Thymus (tissue), 11 donors: ENCODE measurements at regions not wholly inside any gene's neighbourhood (a gene's known extent, or its start where the extent isn't known, plus 50 kb on each side); places are given as distances from the start of the nearest gene placed in this dataset.
A peak's percentile ranks its signal among the peaks of the same experiment; 100 is the strongest.

ENCODE experiments used
- DNase-seq, 9 donors: peaks; one replicate each; pipeline ENCODE4 v3.0.0-alpha.2; 2013; ENCODE audit warnings: low spot score in 9 of 9, low read depth in 6 of 9, missing footprints in 1 of 9
- H3K27ac ChIP-seq, 2 donors: one replicate each; pipeline ENCODE4 v1.5.1; 2013; ENCODE audit warnings: control low read depth in 1 of 2, low read depth in 1 of 2, low read length in 1 of 2, mild to moderate bottlenecking in 1 of 2, moderate library complexity in 1 of 2
- H3K27me3 ChIP-seq, 2 donors: one replicate each; pipeline ENCODE4 v1.5.1; 2013; ENCODE audit warnings: low read length in 1 of 2; ENCODE audit not compliant: control insufficient read depth in 2 of 2, insufficient read depth in 1 of 2
- H3K36me3 ChIP-seq, 2 donors: one replicate each; pipeline ENCODE4 v1.5.1; 2013; ENCODE audit warnings: low read length in 1 of 2, mild to moderate bottlenecking in 1 of 2, moderate library complexity in 1 of 2; ENCODE audit not compliant: control insufficient read depth in 2 of 2, insufficient read depth in 2 of 2
- H3K4me1 ChIP-seq, 2 donors: one replicate each; pipeline ENCODE4 v1.5.1; 2013; ENCODE audit warnings: low read length in 2 of 2; ENCODE audit not compliant: control insufficient read depth in 2 of 2, insufficient read depth in 2 of 2
- H3K4me3 ChIP-seq, 2 donors: one replicate each; pipeline ENCODE4 v1.5.1; 2013; ENCODE audit warnings: low read length in 2 of 2, control low read depth in 1 of 2, mild to moderate bottlenecking in 1 of 2
- H3K9me3 ChIP-seq, 2 donors: one replicate each; pipeline ENCODE4 v1.5.1; 2013; ENCODE audit warnings: low read length in 1 of 2, mild to moderate bottlenecking in 1 of 2; ENCODE audit not compliant: control insufficient read depth in 2 of 2, insufficient read depth in 1 of 2
- WGBS: extraction: QIAGEN DNeasy Blood & Tissue Kit; methylation state at CpG from one replicate; pipeline ENCODE4 v1.1.7; 2013; 5-methylcytosine and 5-hydroxymethylcytosine counted together
- donor health status: healthy.

DNA sequence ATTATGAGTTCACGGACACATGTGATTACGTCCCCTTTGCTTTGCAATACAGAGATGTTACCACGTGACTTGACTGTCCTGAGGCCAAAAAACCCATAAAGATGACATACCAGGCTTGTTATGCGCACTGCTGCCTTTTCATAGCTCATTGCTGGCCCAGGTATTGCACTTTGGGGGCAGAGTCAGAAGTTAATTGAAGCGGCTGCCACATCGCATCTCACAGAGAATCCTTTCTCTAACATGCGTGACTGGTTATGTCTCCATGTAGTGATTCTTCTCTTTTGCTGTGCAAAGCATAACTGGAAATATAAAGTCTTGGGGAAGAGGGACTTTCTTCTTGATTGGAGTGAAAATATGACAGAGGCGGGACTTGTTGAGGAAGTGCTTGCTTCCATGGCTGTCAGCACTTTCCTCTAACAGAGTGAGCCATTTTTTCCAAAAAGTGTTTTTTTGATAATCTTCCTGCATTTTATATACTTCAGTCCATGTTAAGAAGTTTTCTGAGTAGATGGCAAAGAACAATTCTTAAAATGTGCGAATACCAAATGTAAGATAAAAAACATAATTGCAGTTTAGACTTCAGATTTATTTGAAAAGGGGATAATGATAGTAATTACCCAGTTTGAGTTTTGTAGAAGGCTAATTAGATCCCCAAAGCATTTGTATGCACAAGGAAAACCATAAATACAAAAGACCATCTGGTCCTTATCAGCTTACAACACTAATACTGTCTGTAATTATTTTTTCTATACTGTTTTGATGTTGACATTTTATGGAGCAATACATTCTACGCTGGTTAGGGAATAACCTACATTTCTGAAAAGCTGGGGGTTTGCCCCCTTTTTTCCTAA, 324.6 kb upstream of the MTNR1B start:
- no peak overlapping the region for H3K27ac ChIP-seq
- no peaks in the 10 kb centered on the region for H3K4me1 ChIP-seq
- 98% methylated on average over 10 of the region's 10 CpGs for WGBS
- no peaks in the 10 kb centered on the region for H3K9me3 ChIP-seq
- no peak overlapping the region for H3K4me3 ChIP-seq
- DNase-seq: no peak
- H3K27me3 ChIP-seq: no peaks in the 10 kb centered on the region
- H3K36me3 ChIP-seq: no peaks in the 10 kb centered on the region

DNA sequence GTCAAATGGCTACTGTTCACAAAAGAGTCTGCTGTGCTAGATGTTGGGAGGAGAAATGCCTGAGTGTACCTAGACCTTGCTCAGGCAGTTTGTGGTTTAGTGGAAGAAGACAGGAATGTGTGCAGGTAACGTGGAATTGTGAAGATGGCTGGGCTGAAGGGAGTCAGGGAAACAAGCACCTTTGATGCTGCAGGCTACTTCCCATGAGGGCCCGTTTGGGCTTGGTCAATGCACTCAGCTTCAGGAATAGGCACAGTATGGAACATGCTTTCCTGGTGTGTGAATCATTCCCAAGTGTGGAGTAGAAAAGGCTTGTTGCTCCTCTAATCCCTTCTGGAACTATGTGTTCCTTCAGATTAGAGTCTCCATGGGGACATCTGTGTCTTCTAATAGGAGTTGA, 318.3 kb upstream of the MTNR1B start:
- no peak overlapping the region for H3K4me3 ChIP-seq
- no peaks in the 10 kb centered on the region for H3K27me3 ChIP-seq
- peaks cover 3 to 7% of the 10 kb centered on the region in 2 donors for H3K4me1 ChIP-seq
- no peak overlapping the region for H3K27ac ChIP-seq
- WGBS: 95% methylated on average over 2 of the region's 2 CpGs
- H3K9me3 ChIP-seq: no peaks in the 10 kb centered on the region
- no peak for DNase-seq
- H3K36me3 ChIP-seq: no peaks in the 10 kb centered on the region

DNA sequence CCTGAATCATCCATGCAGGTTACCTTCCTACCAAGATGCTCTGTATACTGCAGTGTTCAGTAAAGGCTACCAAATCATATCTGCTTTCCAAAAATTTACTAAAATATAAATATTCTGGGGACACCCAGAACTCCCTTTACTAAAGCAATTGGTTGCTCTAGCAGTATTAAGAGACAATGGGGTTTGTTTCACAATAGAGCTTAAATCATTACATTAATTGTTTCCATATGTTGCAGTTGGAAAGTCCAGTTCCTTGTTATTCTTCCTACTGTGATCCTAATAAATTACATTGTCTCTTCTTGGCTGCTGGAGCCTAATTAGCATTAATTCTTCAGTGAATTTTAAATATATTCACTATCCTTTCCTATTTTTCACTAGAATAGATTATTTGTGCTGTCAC, 316.0 kb upstream of the MTNR1B start:
- no peak overlapping the region for H3K27ac ChIP-seq
- H3K9me3 ChIP-seq: no peaks in the 10 kb centered on the region
- no peak for DNase-seq
- no peak overlapping the region for H3K4me3 ChIP-seq
- H3K27me3 ChIP-seq: no peaks in the 10 kb centered on the region
- no peaks in the 10 kb centered on the region for H3K36me3 ChIP-seq
- H3K4me1 ChIP-seq: peaks cover 12 to 13% of the 10 kb centered on the region in 2 donors

DNA sequence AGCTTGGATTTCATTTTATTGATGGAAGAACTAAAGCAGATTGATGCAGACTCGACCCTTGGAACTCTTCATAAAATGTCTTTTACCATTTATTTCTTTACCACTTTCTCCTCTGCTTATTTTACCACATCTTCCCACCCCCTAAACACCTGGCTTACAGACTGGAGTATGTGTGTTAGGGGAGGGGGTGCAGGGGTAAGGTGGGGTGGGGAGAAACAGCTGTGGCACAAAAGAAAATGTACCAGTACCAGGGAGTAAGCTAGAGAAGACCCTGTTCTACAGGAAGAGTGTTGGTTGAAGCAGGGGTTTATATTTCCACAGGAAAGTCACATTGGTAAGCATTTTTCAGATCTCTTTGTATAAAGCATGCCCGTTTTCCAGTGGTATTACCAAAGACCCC, 312.7 kb upstream of the MTNR1B start:
- H3K4me1 ChIP-seq: peaks cover 15 to 18% of the 10 kb centered on the region in 2 donors
- no peaks in the 10 kb centered on the region for H3K36me3 ChIP-seq
- DNase-seq: peak in 5 of 9 donors; percentile 29 to 68 (median 31)
- 30% methylated on average over 2 of the region's 2 CpGs for WGBS
- peak overlapping the region in 1 of 2 donors; percentile 81 for H3K27ac ChIP-seq
- no peaks in the 10 kb centered on the region for H3K9me3 ChIP-seq
- H3K4me3 ChIP-seq: no peak overlapping the region
- H3K27me3 ChIP-seq: no peaks in the 10 kb centered on the region

DNA sequence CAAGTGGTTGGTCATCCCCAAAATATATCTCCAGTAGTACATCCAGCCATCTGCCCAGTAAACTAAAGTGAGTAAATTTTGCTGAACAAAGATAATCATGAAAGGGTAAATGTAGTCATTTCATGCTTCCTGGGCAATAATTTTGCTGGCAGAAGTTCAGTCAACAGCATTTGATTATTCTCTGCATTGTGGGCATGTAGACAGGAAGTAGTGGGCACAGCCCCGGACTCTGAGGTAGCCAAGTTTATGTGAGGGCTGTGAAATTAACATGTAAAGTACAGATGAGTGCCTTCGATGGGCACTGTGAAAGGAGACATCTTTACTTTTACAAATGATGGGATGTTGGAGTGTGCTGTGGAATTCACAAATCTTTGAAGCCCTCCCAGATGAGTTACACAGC, 312.2 kb upstream of the MTNR1B start:
- peaks cover 15 to 19% of the 10 kb centered on the region in 2 donors for H3K4me1 ChIP-seq
- H3K27me3 ChIP-seq: no peaks in the 10 kb centered on the region
- H3K27ac ChIP-seq: peak overlapping the region in 1 of 2 donors; percentile 81
- DNase-seq: peak in 1 of 9 donors; percentile 37
- no peak overlapping the region for H3K4me3 ChIP-seq
- WGBS: 17% methylated on average over 2 of the region's 2 CpGs
- no peaks in the 10 kb centered on the region for H3K9me3 ChIP-seq
- no peaks in the 10 kb centered on the region for H3K36me3 ChIP-seq

DNA sequence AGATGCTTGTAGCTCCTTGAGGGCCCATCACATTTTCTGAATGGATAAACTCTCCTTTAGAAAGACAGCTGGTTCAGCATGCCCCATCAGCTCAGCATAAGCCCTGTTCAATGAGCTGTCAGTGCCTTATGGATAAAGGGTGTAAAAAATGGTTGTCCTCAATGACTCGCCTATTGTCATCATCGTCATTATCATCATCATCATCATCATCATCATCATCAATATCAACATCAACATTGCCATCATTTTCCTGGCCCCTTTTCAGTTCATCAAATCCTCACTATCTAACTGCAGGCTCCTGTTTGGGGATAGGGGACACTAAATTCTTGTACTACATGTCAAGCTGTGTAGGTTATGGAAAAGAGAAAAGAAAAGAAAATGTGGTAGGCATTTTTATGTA, 310.7 kb upstream of the MTNR1B start:
- H3K4me3 ChIP-seq: no peak overlapping the region
- H3K9me3 ChIP-seq: no peaks in the 10 kb centered on the region
- 96% methylated on average over 2 of the region's 2 CpGs for WGBS
- H3K36me3 ChIP-seq: no peaks in the 10 kb centered on the region
- DNase-seq: no peak
- peaks cover 17 to 27% of the 10 kb centered on the region in 2 donors for H3K4me1 ChIP-seq
- H3K27ac ChIP-seq: no peak overlapping the region
- H3K27me3 ChIP-seq: no peaks in the 10 kb centered on the region

DNA sequence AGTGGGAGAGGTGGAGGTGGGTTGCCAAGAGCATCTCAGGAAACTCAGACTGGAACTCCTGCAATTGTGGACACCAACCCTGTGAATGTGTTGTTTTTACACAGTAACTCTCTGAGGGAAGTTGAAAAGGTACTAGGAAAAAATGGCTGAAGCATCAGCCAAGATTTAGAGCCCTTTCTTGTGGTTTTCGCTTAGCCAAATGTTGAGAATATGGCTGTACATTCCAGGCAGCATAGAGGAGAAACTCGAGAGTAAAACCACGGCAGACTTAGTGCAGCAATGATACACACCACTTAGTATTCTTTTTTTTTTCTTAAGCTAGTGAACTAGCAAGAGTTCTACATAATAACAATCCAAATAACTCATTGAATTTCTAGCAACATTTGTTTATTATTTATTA, 309.7 kb upstream of the MTNR1B start:
- DNase-seq: peak in 1 of 9 donors; percentile 27
- Histone ChIP-seq H3K4me1 (peaks cover 20 to 29% of the 10 kb centered on the region in 2 donors), H3K9me3 (no peaks in the 10 kb centered on the region), H3K27ac (no peak overlapping the region), H3K36me3 (no peaks in the 10 kb centered on the region), H3K4me3 (no peak overlapping the region), H3K27me3 (no peaks in the 10 kb centered on the region)
- WGBS: 30% methylated on average over 3 of the region's 3 CpGs

DNA sequence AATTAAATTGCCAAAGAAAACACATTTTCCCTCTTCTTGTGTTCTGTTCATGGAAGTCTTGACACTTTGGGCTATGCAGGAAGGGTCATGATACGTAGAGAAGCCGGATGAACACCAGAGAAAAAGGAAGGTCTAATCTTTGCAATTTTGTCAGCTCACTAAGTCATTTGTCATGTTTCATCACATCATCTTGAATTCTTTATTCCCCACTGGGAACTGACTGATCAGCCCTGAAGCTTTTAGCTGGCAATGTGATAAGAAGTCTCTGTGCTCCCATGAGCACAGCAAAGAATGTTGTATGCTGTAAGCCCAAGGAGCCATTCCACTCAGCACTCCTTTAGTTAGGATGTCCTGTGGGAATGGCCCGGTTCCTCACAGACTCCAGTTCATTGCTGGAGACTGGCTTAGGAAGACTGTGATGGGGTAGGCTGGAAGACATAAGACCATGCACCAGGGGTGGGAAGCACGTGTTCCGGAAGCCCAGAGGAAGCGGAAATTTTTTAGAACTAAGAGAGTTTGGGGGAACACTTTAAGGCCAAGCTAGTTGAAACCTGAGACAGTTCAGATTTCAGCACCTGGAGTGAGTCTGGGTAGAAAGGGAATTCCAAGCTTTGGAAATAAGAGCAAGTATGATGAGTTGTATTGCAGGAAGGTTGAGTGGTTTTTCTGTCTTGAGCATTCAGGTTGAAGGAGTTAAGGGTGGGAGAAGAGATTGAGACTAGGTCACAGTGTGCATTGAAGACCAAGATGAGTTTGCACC, 306.7 kb upstream of the MTNR1B start:
- Histone ChIP-seq H3K36me3 (no peaks in the 10 kb centered on the region), H3K27me3 (no peaks in the 10 kb centered on the region), H3K9me3 (no peaks in the 10 kb centered on the region), H3K4me3 (no peak overlapping the region), H3K4me1 (peaks cover 8 to 15% of the 10 kb centered on the region in 2 donors), H3K27ac (no peak overlapping the region)
- WGBS: 82% methylated on average over 6 of the region's 6 CpGs
- DNase-seq: peak in 1 of 9 donors; percentile 8

DNA sequence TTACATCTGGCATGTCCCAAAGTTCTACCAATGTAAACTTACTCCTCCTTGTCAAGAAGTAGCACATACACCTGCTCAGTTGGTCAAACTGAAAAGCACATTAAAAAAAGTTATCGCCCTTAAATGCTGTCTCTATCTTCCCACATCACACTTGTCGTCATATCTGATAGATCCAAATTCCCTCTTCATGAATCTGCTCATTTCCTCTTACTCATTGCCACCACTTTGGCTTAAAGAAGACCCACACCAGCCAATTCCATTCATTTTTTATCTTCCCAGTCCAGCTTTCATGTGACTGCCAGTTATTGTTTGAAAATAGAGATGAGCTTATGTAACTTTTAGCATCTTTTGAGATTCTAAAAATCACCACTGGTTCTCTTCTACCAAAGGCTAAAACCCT, 305.9 kb upstream of the MTNR1B start:
- 49% methylated on average over 2 of the region's 2 CpGs for WGBS
- H3K4me1 ChIP-seq: peaks cover 8 to 15% of the 10 kb centered on the region in 2 donors
- no peak overlapping the region for H3K4me3 ChIP-seq
- DNase-seq: no peak
- H3K36me3 ChIP-seq: no peaks in the 10 kb centered on the region
- no peaks in the 10 kb centered on the region for H3K27me3 ChIP-seq
- no peak overlapping the region for H3K27ac ChIP-seq
- no peaks in the 10 kb centered on the region for H3K9me3 ChIP-seq
